ENCODE measurements at regions not wholly inside any gene's neighbourhood (a gene's known extent, or its start where the extent isn't known, plus 50 kb on each side); places are given as distances from the start of the nearest gene placed in this dataset.

DNA sequence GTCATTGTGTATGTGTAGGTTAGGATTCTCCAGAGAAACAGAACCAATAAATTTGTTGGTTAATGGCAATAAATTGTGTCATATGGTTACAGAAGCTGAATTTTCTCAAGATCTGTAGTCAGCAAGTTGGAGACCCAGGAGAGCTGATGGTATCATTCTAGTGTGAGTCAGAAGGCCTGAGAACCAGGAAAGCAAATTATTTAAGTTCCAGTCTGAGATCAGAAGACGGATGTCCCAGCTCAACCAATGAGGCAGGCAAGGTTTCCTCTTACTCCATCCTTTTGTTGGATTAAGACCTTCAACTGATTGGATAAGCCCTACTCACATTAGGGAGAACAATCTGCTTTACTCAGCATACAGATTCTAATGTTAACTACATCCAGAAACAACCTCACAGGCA, 656.3 kb downstream of the ANXA1 start:
- no peak for TF ChIP-seq CTCF (IDR thresholded peaks at IDR 0.05; ENCODE audit: insufficient read depth, low read length, missing control alignments)
- ChIA-PET POLR2A (no interaction called here), CTCF (no interaction called here)
- DNase-seq (ENCODE audit: low read depth, low spot score) = no peak
- H3K4me3 ChIP-seq (ENCODE audit: low read depth, low read length) = no peak overlapping the region

GRCh38 chr9:73810585-73811215, 659.0 kb downstream of the ANXA1 start:
- ChIA-PET POLR2A (no interaction called here), CTCF (no interaction called here)
- no peak for TF ChIP-seq CTCF (IDR thresholded peaks at IDR 0.05; ENCODE audit: insufficient read depth, low read length, missing control alignments)
- no peak overlapping the region for H3K4me3 ChIP-seq (ENCODE audit: low read depth, low read length)
- DNase-seq (ENCODE audit: low read depth, low spot score) = no peak

GRCh38 chr9:73813546-73813945, 661.9 kb downstream of the ANXA1 start:
- ChIA-PET POLR2A (no interaction called here), CTCF (no interaction called here)
- DNase-seq (ENCODE audit: low read depth, low spot score) = no peak
- no peak overlapping the region for H3K4me3 ChIP-seq (ENCODE audit: low read depth, low read length)
- TF ChIP-seq CTCF (IDR thresholded peaks at IDR 0.05; ENCODE audit: insufficient read depth, low read length, missing control alignments) = no peak

GRCh38 chr9:73816905-73817304, 665.2 kb downstream of the ANXA1 start:
- no peak overlapping the region for H3K4me3 ChIP-seq (ENCODE audit: low read depth, low read length)
- CTCF ChIA-PET = no interaction called here
- TF ChIP-seq CTCF (IDR thresholded peaks at IDR 0.05; ENCODE audit: insufficient read depth, low read length, missing control alignments) = no peak
- DNase-seq (ENCODE audit: low read depth, low spot score) = no peak
- POLR2A ChIA-PET = no interaction called here

- no peak for TF ChIP-seq CTCF (IDR thresholded peaks at IDR 0.05; ENCODE audit: insufficient read depth, low read length, missing control alignments)
- ChIA-PET POLR2A (no interaction called here), CTCF (no interaction called here)
- no peak overlapping the region for H3K4me3 ChIP-seq (ENCODE audit: low read depth, low read length)
- no peak for DNase-seq (ENCODE audit: low read depth, low spot score)
Measured at GRCh38 chr9:73824671-73825070, 672.5 kb upstream of the RORB start.

DNA sequence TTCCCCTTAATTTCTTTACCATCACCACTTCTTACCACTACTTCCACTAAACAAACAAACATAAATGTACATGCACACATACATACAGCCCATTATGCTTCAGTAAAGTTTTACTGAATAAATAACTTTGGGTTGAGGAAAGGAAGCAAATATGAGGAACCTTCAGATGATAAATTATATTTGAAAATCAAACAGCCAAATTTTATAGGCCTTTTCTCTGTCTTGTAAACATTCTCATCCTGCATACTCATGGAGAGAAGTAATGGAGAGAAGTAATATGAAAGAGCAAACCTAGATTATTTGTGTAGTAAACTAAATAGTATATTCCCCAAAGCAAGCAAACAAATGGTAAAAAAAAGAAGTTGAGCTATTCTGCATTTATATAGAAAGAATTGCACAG, 658.3 kb upstream of the RORB start:
- H3K4me3 ChIP-seq (ENCODE audit: low read depth, low read length) = no peak overlapping the region
- no peak for TF ChIP-seq CTCF (IDR thresholded peaks at IDR 0.05; ENCODE audit: insufficient read depth, low read length, missing control alignments)
- ChIA-PET POLR2A (no interaction called here), CTCF (no interaction called here)
- no peak for DNase-seq (ENCODE audit: low read depth, low spot score)

Measured in AG04449 (cell line).